Uterus (tissue), 2 donors: ENCODE measurements at regions not wholly inside any gene's neighbourhood (a gene's known extent, or its start where the extent isn't known, plus 50 kb on each side); places are given as distances from the start of the nearest gene placed in this dataset.

Source experiments
- POLR2A ChIP-seq, 2 donors: fragments of 450-650 bp; IDR thresholded peaks; one replicate each; pipeline ENCODE4 v1.6.1; 2016; ENCODE audit warnings: antibody characterized with exemption in 2 of 2, mild to moderate bottlenecking in 1 of 2, moderate library complexity in 1 of 2
- TF ChIP-seq, protein P1 (sequence below), 4 experiments: fragments of 200-600 bp in 2 of 4; fragments of 450-650 bp in 2 of 4; sonication (generic) in 2 of 4; IDR thresholded peaks; one replicate each; pipeline ENCODE4 v1.5.1; 2016 to 2019; ENCODE audit warnings: antibody characterized with exemption in 4 of 4, mild to moderate bottlenecking in 2 of 4, moderate library complexity in 1 of 4

DNA sequence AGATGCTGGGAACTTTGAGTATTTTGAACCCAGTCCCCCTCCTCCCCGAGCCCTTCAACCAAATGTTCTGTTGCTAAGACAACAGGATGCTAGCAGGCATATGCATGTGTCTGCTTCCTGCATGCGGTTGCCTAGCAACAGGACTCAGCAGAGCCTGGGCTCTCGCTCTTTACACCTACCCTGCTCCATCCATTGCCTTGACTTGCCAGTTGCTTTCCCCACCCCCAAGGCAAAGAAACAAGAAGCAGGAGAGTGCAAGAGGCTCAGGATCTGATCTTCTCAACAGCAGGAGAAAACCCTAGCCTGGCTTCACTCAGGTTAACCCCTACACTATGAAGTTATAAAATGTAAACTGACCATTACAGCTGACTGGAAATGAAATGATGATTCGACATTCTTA is 393.0 kb downstream of the IGSF11 start:
- TF ChIP-seq, protein P1, sequence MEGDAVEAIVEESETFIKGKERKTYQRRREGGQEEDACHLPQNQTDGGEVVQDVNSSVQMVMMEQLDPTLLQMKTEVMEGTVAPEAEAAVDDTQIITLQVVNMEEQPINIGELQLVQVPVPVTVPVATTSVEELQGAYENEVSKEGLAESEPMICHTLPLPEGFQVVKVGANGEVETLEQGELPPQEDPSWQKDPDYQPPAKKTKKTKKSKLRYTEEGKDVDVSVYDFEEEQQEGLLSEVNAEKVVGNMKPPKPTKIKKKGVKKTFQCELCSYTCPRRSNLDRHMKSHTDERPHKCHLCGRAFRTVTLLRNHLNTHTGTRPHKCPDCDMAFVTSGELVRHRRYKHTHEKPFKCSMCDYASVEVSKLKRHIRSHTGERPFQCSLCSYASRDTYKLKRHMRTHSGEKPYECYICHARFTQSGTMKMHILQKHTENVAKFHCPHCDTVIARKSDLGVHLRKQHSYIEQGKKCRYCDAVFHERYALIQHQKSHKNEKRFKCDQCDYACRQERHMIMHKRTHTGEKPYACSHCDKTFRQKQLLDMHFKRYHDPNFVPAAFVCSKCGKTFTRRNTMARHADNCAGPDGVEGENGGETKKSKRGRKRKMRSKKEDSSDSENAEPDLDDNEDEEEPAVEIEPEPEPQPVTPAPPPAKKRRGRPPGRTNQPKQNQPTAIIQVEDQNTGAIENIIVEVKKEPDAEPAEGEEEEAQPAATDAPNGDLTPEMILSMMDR (IDR thresholded peaks at IDR 0.05) = no peak
- TF ChIP-seq POLR2A (IDR thresholded peaks at IDR 0.05) = no peak
